ENCODE measurements at regions not wholly inside any gene's neighbourhood (a gene's known extent, or its start where the extent isn't known, plus 50 kb on each side); places are given as distances from the start of the nearest gene placed in this dataset.
A peak's percentile ranks its signal among the peaks of the same experiment; 100 is the strongest.

DNA sequence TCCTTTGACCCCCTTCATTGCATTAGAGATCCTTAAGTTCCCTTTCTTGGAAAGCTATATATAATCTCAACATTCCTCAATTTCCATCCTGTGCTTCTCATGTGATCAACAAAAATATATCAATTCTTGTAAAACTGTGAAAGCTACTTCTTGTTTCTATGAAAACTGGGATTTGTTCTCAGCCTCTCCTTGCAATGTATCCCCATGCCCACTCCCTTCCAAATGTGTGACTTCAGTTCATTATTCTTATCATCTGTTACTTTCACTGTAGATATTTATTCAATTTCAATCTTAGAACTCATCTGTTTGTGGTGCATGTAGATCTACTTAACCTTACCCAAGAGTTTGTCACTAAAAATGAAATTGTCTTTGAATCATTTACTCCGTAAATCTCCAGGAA, 260.6 kb downstream of the HIVEP2 start (continued):
- TF ChIP-seq REST (IDR thresholded peaks at IDR 0.05; ENCODE audit: low read depth, low read length) (no peak), SMC3 (IDR thresholded peaks at IDR 0.05; ENCODE audit: low read depth, low read length) (no peak), YY1 (IDR thresholded peaks at IDR 0.05; ENCODE audit: low read depth) (no peak), RAD21 (IDR thresholded peaks at IDR 0.05; ENCODE audit: low read length) (no peak)

DNA sequence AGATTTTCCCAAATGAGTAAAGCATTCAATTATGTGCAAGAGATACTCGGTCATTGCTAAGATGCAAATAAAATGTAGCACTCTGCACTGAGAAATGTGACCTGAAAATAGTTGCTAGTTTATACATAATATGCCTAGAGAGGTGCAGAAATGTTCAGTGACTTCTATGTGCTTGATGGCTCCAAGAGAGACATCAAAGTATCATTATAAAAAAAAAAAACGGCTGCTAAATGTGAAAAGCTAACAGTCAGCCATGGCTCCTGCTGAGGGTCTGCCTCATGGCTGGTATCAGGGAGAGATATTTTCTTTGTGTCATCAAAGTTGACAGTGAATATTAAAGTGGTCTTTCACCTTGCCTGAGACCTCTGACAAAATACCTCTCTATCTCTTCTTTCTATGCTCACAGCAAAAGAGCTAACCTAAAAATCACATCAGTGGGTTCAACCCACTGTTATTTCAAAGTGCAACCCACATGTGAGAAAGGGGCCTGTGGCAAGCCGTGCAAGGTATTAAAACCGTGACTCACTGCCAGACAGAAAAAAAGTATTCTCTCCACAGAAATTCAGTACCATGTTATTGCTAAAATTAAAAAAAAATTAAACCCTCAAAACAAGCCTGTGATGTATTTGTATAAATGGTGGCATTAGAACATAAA, 259.0 kb downstream of the HIVEP2 start:
- H3K27ac ChIP-seq (ENCODE audit: low read depth in 2 of 2, low read length in 1 of 2): peak overlapping the region in 1 of 2 experiments; percentile 24; a peak in 1 of 4 replicates
- H3K4me1 ChIP-seq (ENCODE audit: control insufficient read depth in 1 of 2, insufficient read depth in 2 of 2, low read depth in 1 of 2, low read length in 1 of 2): no peaks in the 10 kb centered on the region; a peak in 1 of 4 replicates
- no peaks in the 10 kb centered on the region for H3K27me3 ChIP-seq (ENCODE audit: insufficient read depth)
- H3K4me3 ChIP-seq (ENCODE audit: low read depth in 2 of 2, low read length in 1 of 2): no peak overlapping the region
- no peak overlapping the region for H3K9ac ChIP-seq
- WGBS (ENCODE audit: low lambda C conversion rate): 70% methylated on average over 4 of the region's 4 CpGs
- no peaks in the 10 kb centered on the region for H3K9me3 ChIP-seq
- ChIA-PET CTCF (interaction anchor here (2.2 kb wide), 1 partner anchor 211 kb away, joined by 7 read pairs; no protein-coding TSS in a partner anchor), POLR2A (no interaction called here)
- DNase-seq: no peak
- no peaks in the 10 kb centered on the region for H3F3A ChIP-seq (replicated peaks; ENCODE audit: insufficient read depth)
- H3K9me2 ChIP-seq: no peaks in the 10 kb centered on the region
- H4K20me1 ChIP-seq (ENCODE audit: insufficient read depth): no peaks in the 10 kb centered on the region
- H2AFZ ChIP-seq (ENCODE audit: low read depth): no peak overlapping the region
- no peaks in the 10 kb centered on the region for H3K36me3 ChIP-seq (replicated peaks in 1 of 2; ENCODE audit: control insufficient read depth in 1 of 2, insufficient read depth in 2 of 2, low read length in 1 of 2)
- H3K4me2 ChIP-seq: no peak overlapping the region
- no peaks in the 10 kb centered on the region for H3K79me2 ChIP-seq (ENCODE audit: insufficient read depth)
- TF ChIP-seq EP300 (IDR thresholded peaks at IDR 0.05; ENCODE audit: borderline replicate concordance in 1 of 2, low read depth in 1 of 2, low read length in 1 of 2) (no peak), FOXJ3 (CRISPR knock-in tag; IDR thresholded peaks at IDR 0.05) (no peak), SIN3A (IDR thresholded peaks at IDR 0.05; ENCODE audit: borderline replicate concordance, low read depth, low read length) (no peak), YY1 (IDR thresholded peaks at IDR 0.05; ENCODE audit: low read depth) (no peak), REST (IDR thresholded peaks at IDR 0.05; ENCODE audit: low read depth, low read length) (no peak), GABPA (IDR thresholded peaks at IDR 0.05; ENCODE audit: low read depth) (no peak), FOXM1 (IDR thresholded peaks at IDR 0.05; ENCODE audit: low read depth) (no peak), RXRA (IDR thresholded peaks at IDR 0.05; ENCODE audit: borderline replicate concordance, low read depth) (no peak), RAD21 (IDR thresholded peaks at IDR 0.05; ENCODE audit: low read length) (no peak), FOSL2 (IDR thresholded peaks at IDR 0.05; ENCODE audit: borderline replicate concordance, low read depth) (no peak), JUND (IDR thresholded peaks at IDR 0.05) (no peak), POLR2AphosphoS5 (IDR thresholded peaks at IDR 0.05; ENCODE audit: low read depth, low read length) (no peak), ELF1 (IDR thresholded peaks at IDR 0.05) (no peak), EZH2phosphoT487 (IDR thresholded peaks at IDR 0.05; ENCODE audit: borderline replicate concordance, low read depth) (no peak), TAF1 (IDR thresholded peaks at IDR 0.05; ENCODE audit: borderline replicate concordance, low read depth, low read length) (no peak)
- TF ChIP-seq, protein P1, sequence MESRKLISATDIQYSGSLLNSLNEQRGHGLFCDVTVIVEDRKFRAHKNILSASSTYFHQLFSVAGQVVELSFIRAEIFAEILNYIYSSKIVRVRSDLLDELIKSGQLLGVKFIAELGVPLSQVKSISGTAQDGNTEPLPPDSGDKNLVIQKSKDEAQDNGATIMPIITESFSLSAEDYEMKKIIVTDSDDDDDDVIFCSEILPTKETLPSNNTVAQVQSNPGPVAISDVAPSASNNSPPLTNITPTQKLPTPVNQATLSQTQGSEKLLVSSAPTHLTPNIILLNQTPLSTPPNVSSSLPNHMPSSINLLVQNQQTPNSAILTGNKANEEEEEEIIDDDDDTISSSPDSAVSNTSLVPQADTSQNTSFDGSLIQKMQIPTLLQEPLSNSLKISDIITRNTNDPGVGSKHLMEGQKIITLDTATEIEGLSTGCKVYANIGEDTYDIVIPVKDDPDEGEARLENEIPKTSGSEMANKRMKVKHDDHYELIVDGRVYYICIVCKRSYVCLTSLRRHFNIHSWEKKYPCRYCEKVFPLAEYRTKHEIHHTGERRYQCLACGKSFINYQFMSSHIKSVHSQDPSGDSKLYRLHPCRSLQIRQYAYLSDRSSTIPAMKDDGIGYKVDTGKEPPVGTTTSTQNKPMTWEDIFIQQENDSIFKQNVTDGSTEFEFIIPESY (IDR thresholded peaks at IDR 0.05; ENCODE audit: borderline replicate concordance, low read depth): no peak
- TF ChIP-seq, protein P2, sequence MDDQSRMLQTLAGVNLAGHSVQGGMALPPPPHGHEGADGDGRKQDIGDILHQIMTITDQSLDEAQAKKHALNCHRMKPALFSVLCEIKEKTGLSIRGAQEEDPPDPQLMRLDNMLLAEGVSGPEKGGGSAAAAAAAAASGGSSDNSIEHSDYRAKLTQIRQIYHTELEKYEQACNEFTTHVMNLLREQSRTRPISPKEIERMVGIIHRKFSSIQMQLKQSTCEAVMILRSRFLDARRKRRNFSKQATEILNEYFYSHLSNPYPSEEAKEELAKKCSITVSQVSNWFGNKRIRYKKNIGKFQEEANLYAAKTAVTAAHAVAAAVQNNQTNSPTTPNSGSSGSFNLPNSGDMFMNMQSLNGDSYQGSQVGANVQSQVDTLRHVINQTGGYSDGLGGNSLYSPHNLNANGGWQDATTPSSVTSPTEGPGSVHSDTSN (IDR thresholded peaks at IDR 0.05): no peak
- TF ChIP-seq, protein P3, sequence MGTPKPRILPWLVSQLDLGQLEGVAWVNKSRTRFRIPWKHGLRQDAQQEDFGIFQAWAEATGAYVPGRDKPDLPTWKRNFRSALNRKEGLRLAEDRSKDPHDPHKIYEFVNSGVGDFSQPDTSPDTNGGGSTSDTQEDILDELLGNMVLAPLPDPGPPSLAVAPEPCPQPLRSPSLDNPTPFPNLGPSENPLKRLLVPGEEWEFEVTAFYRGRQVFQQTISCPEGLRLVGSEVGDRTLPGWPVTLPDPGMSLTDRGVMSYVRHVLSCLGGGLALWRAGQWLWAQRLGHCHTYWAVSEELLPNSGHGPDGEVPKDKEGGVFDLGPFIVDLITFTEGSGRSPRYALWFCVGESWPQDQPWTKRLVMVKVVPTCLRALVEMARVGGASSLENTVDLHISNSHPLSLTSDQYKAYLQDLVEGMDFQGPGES (IDR thresholded peaks at IDR 0.05; ENCODE audit: low read depth, low read length): no peak

All from SK-N-SH (cell line).